A549 (cell line): ENCODE measurements at regions not wholly inside any gene's neighbourhood (a gene's known extent, or its start where the extent isn't known, plus 50 kb on each side); places are given as distances from the start of the nearest gene placed in this dataset.

Experiments
- ATAC-seq, 2 experiments: fragments of 200-7000 bp in 1 of 2; fragments of >200 bp in 1 of 2; cut with Nextera tagmentation in 1 of 2; cut with Tn5 transposase in 1 of 2; 3 replicates each; pipeline versions ENCODE4 v1.8.0 to v1.9.1; 2018 to 2020; ENCODE audit warnings: mild to moderate bottlenecking in 1 of 2, moderate library complexity in 1 of 2
- CTCF ChIA-PET: fragments of 300-600 bp; sonication (Branson Sonifier 250); formaldehyde crosslinking; extraction: SDS; loops from one replicate; lab custom pipeline; 2021; ENCODE audit warnings: antibody characterized with exemption, inconsistent platforms; lab: Yijun Ruan, JAX
- POLR2A ChIA-PET: fragments of 350-600 bp; formaldehyde crosslinking; extraction: SDS; loops from one replicate; lab custom pipeline; 2021; ENCODE audit warnings: antibody characterized with exemption, inconsistent platforms; lab: Yijun Ruan, JAX
- DNase-seq, 2 experiments: peaks; one replicate each; pipeline versions ENCODE4 v3.0.0 to v3.0.0-alpha.2; 2011 to 2016; ENCODE audit warnings: low read depth in 1 of 2, low spot score in 1 of 2
- FAIRE-seq: peaks from 2 replicates; lab custom pipeline; 2011; peaks lifted over from hg19 to GRCh38; lab: Jason Lieb, UNC
- H3K27ac ChIP-seq, 2 experiments: fragments of >200 bp; sonication (Bioruptor Twin); formaldehyde crosslinking; 3 replicates each; pipeline ENCODE4 v1.5.1; 2016 to 2017
- H3K4me1 ChIP-seq: fragments of >200 bp; sonication (Bioruptor Twin); formaldehyde crosslinking; 3 replicates; pipeline ENCODE4 v1.6.1; 2016
- H3K4me2 ChIP-seq: fragments of >200 bp; sonication (Bioruptor Twin); formaldehyde crosslinking; 3 replicates; pipeline ENCODE4 v1.6.1; 2016
- H3K4me3 ChIP-seq: fragments of >200 bp; sonication (Bioruptor Twin); formaldehyde crosslinking; 3 replicates; pipeline ENCODE4 v1.5.1; 2016
- H3K9me3 ChIP-seq: fragments of >200 bp; sonication (Bioruptor Twin); formaldehyde crosslinking; 3 replicates; pipeline ENCODE4 v1.6.1; 2016
- CBX2 ChIP-seq: fragments of 200-600 bp; sonication (generic); IDR thresholded peaks from 2 replicates; pipeline ENCODE4 v1.6.1; 2016; ENCODE audit warnings: low read depth, mild to moderate bottlenecking, borderline replicate concordance
- CEBPB ChIP-seq, 2 experiments: fragments of >200 bp in 1 of 2; sonication (Bioruptor Twin) in 1 of 2; formaldehyde crosslinking in 1 of 2; IDR thresholded peaks; 2 replicates each; pipeline ENCODE4 v1.6.1; 2012 to 2016
- EHF ChIP-seq: fragments of 250-450 bp; sonication (Bioruptor Pico); IDR thresholded peaks from 2 replicates; pipeline ENCODE4 v1.5.0; 2020; ENCODE audit warnings: mild to moderate bottlenecking
- EHMT2 ChIP-seq: fragments of 200-600 bp; sonication (generic); IDR thresholded peaks from 2 replicates; pipeline ENCODE4 v1.6.1; 2016; ENCODE audit warnings: antibody characterized with exemption, low read depth, mild to moderate bottlenecking, moderate library complexity
- FOSB ChIP-seq: fragments of 250-450 bp; sonication (Bioruptor Pico); IDR thresholded peaks from 2 replicates; pipeline ENCODE4 v1.5.0; 2020; ENCODE audit warnings: mild to moderate bottlenecking, moderate library complexity
- HEYL ChIP-seq: fragments of 250-450 bp; sonication (Bioruptor Pico); IDR thresholded peaks from 2 replicates; pipeline ENCODE4 v1.8.0; 2021; ENCODE audit warnings: mild to moderate bottlenecking, moderate library complexity
- HOXB13 ChIP-seq: fragments of 250-450 bp; sonication (Bioruptor Pico); IDR thresholded peaks from 2 replicates; pipeline ENCODE4 v1.5.0; 2020; ENCODE audit warnings: low read depth, mild to moderate bottlenecking, moderate library complexity
- HOXB5 ChIP-seq: fragments of 250-450 bp; sonication (Bioruptor Pico); IDR thresholded peaks from 2 replicates; pipeline ENCODE4 v1.5.0; 2020; ENCODE audit warnings: mild to moderate bottlenecking, moderate library complexity
- JUN ChIP-seq, 2 experiments: fragments of >200 bp; sonication (Bioruptor Twin); formaldehyde crosslinking; IDR thresholded peaks; 2 replicates in 1 of 2; 3 replicates in 1 of 2; pipeline ENCODE4 v1.6.1; 2016 to 2017
- KDM1A ChIP-seq: fragments of 200-600 bp; sonication (generic); IDR thresholded peaks from 2 replicates; pipeline ENCODE4 v1.6.1; 2016; ENCODE audit warnings: low read depth, mild to moderate bottlenecking
- POLR2A ChIP-seq: IDR thresholded peaks from 2 replicates; pipeline ENCODE4 v1.6.1; 2012; ENCODE audit warnings: mild to moderate bottlenecking, low read length
- ZC3H11A ChIP-seq: fragments of 450-650 bp; IDR thresholded peaks from 2 replicates; pipeline ENCODE4 v1.6.1; 2014; ENCODE audit warnings: antibody characterized with exemption, mild to moderate bottlenecking
- ZNF302 ChIP-seq: fragments of 250-450 bp; sonication (Bioruptor Pico); IDR thresholded peaks from 2 replicates; pipeline ENCODE4 v1.9.0; 2021; ENCODE audit warnings: inconsistent platforms, mild to moderate bottlenecking, moderate library complexity
- WGBS: methylation state at CpG from one replicate; pipeline ENCODE4 v1.1.6; 2017; ENCODE audit errors: missing lambda C conversion rate; 5-methylcytosine and 5-hydroxymethylcytosine counted together
- TF ChIP-seq, protein P1 (sequence below): fragments of >200 bp; sonication (Bioruptor Twin); formaldehyde crosslinking; IDR thresholded peaks from 2 replicates; pipeline ENCODE4 v1.6.1; 2016
- TF ChIP-seq, protein P2 (sequence below): IDR thresholded peaks from 2 replicates; pipeline ENCODE4 v1.6.1; 2012; ENCODE audit warnings: low read depth, borderline replicate concordance
- TF ChIP-seq, protein P3 (sequence below): fragments of 250-450 bp; sonication (Bioruptor Pico); IDR thresholded peaks from 2 replicates; pipeline ENCODE4 v1.5.0; 2021; ENCODE audit warnings: mild to moderate bottlenecking, moderate library complexity, borderline replicate concordance
- TF ChIP-seq, protein P4 (sequence below): fragments of >200 bp; sonication (Bioruptor Twin); formaldehyde crosslinking; IDR thresholded peaks from 3 replicates; pipeline ENCODE4 v1.5.1; 2016

DNA sequence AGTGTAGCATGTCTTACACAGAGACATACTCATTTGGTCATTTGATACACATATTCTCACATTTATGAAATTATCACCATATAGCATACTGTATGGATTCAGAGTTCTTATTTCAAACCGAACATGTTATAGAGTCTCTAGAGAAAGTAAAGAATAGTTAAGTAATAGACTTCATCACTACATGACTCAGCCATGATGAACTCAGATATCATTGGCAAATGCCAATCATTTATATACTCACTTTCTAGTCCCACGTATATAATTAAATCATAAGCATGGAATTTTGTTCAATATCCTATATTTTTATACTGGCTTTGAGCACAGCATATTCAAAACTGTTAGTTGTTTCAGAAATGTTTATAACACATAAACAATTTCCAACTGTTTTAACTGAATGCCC, 749.9 kb downstream of the HACE1 start:
- H3K4me3 ChIP-seq: no peak overlapping the region
- H3K4me2 ChIP-seq: no peak overlapping the region
- no peak overlapping the region for H3K27ac ChIP-seq
- POLR2A ChIA-PET: no interaction called here
- H3K4me1 ChIP-seq: no peaks in the 10 kb centered on the region
- H3K9me3 ChIP-seq: no peaks in the 10 kb centered on the region
- TF ChIP-seq, protein P1, sequence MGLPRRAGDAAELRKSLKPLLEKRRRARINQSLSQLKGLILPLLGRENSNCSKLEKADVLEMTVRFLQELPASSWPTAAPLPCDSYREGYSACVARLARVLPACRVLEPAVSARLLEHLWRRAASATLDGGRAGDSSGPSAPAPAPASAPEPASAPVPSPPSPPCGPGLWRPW: no peak
- TF ChIP-seq EHF: no peak
- TF ChIP-seq, protein P2, sequence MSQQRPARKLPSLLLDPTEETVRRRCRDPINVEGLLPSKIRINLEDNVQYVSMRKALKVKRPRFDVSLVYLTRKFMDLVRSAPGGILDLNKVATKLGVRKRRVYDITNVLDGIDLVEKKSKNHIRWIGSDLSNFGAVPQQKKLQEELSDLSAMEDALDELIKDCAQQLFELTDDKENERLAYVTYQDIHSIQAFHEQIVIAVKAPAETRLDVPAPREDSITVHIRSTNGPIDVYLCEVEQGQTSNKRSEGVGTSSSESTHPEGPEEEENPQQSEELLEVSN: no peak
- TF ChIP-seq POLR2A: no peak
- no peak for TF ChIP-seq ZC3H11A
- TF ChIP-seq, protein P3, sequence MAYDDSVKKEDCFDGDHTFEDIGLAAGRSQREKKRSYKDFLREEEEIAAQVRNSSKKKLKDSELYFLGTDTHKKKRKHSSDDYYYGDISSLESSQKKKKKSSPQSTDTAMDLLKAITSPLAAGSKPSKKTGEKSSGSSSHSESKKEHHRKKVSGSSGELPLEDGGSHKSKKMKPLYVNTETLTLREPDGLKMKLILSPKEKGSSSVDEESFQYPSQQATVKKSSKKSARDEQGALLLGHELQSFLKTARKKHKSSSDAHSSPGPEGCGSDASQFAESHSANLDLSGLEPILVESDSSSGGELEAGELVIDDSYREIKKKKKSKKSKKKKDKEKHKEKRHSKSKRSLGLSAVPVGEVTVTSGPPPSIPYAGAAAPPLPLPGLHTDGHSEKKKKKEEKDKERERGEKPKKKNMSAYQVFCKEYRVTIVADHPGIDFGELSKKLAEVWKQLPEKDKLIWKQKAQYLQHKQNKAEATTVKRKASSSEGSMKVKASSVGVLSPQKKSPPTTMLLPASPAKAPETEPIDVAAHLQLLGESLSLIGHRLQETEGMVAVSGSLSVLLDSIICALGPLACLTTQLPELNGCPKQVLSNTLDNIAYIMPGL (CRISPR knock-in tag): no peak
- TF ChIP-seq CEBPB (IDR thresholded peaks at IDR 0.05): no peak
- no peak for TF ChIP-seq JUN (IDR thresholded peaks at IDR 0.05)
- TF ChIP-seq CBX2: no peak
- TF ChIP-seq HEYL: no peak
- TF ChIP-seq, all 56 proteins: peak for 0
- no peak for FAIRE-seq
- no peak for ATAC-seq
- DNase-seq: no peak
- CTCF ChIA-PET: no interaction called here
- WGBS: 0% methylated on average over 2 of the region's 2 CpGs

DNA sequence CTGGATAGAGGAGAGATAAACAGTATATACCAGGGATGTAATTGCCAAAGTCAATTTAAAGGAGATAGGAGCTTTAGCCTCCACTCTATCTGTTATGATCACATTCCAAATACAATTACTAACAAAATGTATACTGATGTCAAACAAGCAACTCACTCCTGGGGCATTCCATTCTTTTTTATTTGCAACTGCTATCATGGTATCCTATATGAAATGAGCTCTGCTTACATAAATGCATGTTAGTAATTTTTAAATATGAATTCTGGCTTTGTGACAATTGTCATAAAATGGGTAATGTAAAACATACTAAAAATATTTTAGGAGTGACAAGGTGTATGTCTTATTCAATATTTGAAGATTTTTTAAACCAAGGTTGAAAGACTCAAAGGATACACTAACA, 751.1 kb downstream of the HACE1 start:
- no peaks in the 10 kb centered on the region for H3K9me3 ChIP-seq
- no peak for ATAC-seq
- H3K27ac ChIP-seq: no peak overlapping the region
- CTCF ChIA-PET: no interaction called here
- no peaks in the 10 kb centered on the region for H3K4me1 ChIP-seq
- H3K4me3 ChIP-seq: no peak overlapping the region
- no peak for FAIRE-seq
- POLR2A ChIA-PET: no interaction called here
- no peak overlapping the region for H3K4me2 ChIP-seq
- DNase-seq: no peak
- no peak for TF ChIP-seq HOXB5 (CRISPR knock-in tag)

DNA sequence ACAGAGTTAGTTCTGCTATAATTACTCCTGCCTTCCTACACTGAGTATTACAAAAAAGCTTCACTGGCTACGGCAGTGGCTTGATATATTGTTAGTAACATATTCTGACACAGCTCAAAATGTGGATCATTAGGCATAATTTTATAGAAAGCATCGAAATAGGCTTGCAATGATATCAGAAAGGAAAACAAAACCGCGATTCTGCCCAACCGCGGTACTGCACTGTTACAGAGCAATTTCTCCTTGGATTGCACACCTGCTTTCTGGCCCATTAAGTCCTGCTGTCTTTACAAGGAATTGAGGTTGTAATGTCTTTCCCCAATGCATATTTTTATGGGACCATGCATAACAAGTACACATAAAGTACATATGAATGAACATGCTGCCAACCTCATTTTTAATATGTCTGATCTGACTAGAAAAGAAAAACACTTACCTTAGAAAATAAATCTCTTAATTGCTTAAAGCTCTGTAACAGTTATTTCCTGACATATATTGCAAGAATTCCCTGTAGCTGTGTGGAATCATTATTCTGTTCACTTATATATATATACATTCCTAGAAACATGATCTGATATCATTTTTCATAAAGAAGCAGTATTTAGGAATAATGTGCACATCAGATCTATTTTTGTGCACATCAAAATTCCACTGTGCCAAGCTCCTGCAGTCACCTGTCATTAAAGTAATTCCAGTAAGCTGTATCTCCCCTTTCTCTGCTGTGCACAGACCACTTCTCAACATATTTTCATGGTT, 763.9 kb downstream of the HACE1 start:
- no peak for DNase-seq
- no peak for FAIRE-seq
- WGBS: 59% methylated on average over 6 of the region's 6 CpGs
- Histone ChIP-seq H3K4me3 (no peak overlapping the region), H3K27ac (no peak overlapping the region), H3K4me1 (no peaks in the 10 kb centered on the region), H3K4me2 (no peak overlapping the region), H3K9me3 (no peaks in the 10 kb centered on the region)
- TF ChIP-seq ZNF302 (CRISPR knock-in tag): no peak
- no peak for TF ChIP-seq HOXB13 (CRISPR knock-in tag)
- no peak for TF ChIP-seq FOSB
- no peak for TF ChIP-seq KDM1A
- TF ChIP-seq, protein P4, sequence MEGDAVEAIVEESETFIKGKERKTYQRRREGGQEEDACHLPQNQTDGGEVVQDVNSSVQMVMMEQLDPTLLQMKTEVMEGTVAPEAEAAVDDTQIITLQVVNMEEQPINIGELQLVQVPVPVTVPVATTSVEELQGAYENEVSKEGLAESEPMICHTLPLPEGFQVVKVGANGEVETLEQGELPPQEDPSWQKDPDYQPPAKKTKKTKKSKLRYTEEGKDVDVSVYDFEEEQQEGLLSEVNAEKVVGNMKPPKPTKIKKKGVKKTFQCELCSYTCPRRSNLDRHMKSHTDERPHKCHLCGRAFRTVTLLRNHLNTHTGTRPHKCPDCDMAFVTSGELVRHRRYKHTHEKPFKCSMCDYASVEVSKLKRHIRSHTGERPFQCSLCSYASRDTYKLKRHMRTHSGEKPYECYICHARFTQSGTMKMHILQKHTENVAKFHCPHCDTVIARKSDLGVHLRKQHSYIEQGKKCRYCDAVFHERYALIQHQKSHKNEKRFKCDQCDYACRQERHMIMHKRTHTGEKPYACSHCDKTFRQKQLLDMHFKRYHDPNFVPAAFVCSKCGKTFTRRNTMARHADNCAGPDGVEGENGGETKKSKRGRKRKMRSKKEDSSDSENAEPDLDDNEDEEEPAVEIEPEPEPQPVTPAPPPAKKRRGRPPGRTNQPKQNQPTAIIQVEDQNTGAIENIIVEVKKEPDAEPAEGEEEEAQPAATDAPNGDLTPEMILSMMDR: no peak
- TF ChIP-seq, protein P3 (CRISPR knock-in tag): no peak
- TF ChIP-seq EHMT2: no peak
- POLR2A ChIA-PET: no interaction called here
- CTCF ChIA-PET: no interaction called here
- no peak for ATAC-seq
